Karpas-422 (cell line): ENCODE measurements at regions not wholly inside any gene's neighbourhood (a gene's known extent, or its start where the extent isn't known, plus 50 kb on each side); places are given as distances from the start of the nearest gene placed in this dataset.

Experiments used
- DNase-seq: peaks from one replicate; pipeline ENCODE4 v3.0.0-alpha.2; 2015
- H2AFZ ChIP-seq: fragments of 200-600 bp; sonication (generic); 2 replicates; pipeline ENCODE4 v1.6.1; 2014; ENCODE audit warnings: antibody characterized with exemption, low read length, mixed read lengths
- H3K27ac ChIP-seq: fragments of 200-600 bp; sonication (generic); 2 replicates; pipeline ENCODE4 v1.5.1; 2014; ENCODE audit warnings: mild to moderate bottlenecking, low read length, moderate library complexity
- H3K27me3 ChIP-seq: fragments of 200-600 bp; sonication (generic); 2 replicates; pipeline ENCODE4 v1.6.1; 2014; ENCODE audit warnings: low read length, mixed read lengths
- H3K36me3 ChIP-seq: fragments of 200-600 bp; sonication (generic); 2 replicates; pipeline ENCODE4 v1.6.1; 2014; ENCODE audit warnings: low read length, mixed read lengths; ENCODE audit not compliant: insufficient read depth
- H3K4me1 ChIP-seq: fragments of 200-600 bp; sonication (generic); 2 replicates; pipeline ENCODE4 v1.6.1; 2014; ENCODE audit warnings: mild to moderate bottlenecking, low read length, mixed read lengths
- H3K4me2 ChIP-seq: fragments of 200-600 bp; sonication (generic); 2 replicates; pipeline ENCODE4 v1.6.1; 2014; ENCODE audit warnings: low read length, low read depth, mild to moderate bottlenecking; ENCODE audit not compliant: poor library complexity, severe bottlenecking
- H3K4me3 ChIP-seq: fragments of 200-600 bp; sonication (generic); 2 replicates; pipeline ENCODE4 v1.5.1; 2014; ENCODE audit warnings: mild to moderate bottlenecking, antibody characterized with exemption, low read length, mixed read lengths
- H3K79me2 ChIP-seq: fragments of 200-600 bp; sonication (generic); 2 replicates; pipeline ENCODE4 v1.6.1; 2014; ENCODE audit warnings: mild to moderate bottlenecking, low read length, mixed read lengths
- H3K9ac ChIP-seq: fragments of 200-600 bp; sonication (generic); 2 replicates; pipeline ENCODE4 v1.6.0; 2014; ENCODE audit warnings: low read length
- H3K9me2 ChIP-seq: fragments of 200-600 bp; sonication (generic), shearing (Covaris generic); replicated peaks from 2 replicates; pipeline ENCODE4 v1.6.0; 2014; ENCODE audit warnings: mild to moderate bottlenecking, low read length, moderate library complexity; ENCODE audit not compliant: insufficient read depth
- H3K9me3 ChIP-seq: fragments of 300-700, 200-600 bp; sonication (generic); 2 replicates; pipeline ENCODE4 v1.6.1; 2014; ENCODE audit warnings: low read length, mixed read lengths
- H4K20me1 ChIP-seq: fragments of 200-600 bp; sonication (generic); 2 replicates; pipeline ENCODE4 v1.6.1; 2014; ENCODE audit warnings: mild to moderate bottlenecking, antibody characterized with exemption, low read length, low read depth; ENCODE audit not compliant: insufficient read depth

DNA sequence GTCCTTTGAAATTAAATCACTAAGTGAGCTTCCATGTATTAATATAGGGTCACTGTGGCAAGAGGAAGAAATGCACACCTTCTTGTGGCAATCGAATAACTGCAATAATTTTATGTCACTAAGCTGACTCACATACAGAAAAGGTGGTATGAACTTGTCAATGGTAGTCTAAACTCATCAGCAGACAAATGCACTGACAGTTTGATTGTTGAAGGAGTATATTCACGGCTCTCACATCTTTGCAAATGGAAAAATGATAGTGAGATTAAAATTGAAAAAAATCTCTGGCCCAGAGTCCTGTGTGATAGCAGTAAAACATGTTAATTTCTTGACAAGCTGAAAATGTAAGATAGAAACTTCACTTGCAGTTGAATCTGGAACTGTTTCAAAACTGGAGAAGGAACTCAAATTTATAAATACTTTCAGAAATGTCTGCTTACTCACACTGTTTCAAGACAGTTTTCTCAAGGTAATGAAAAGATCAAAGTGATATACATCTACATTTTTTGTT lies 215.8 kb upstream of the CADM2 start:
- Histone ChIP-seq H3K9me3 (no peaks in the 10 kb centered on the region), H3K36me3 (no peaks in the 10 kb centered on the region), H3K27me3 (no peaks in the 10 kb centered on the region), H3K9ac (no peak overlapping the region), H3K4me2 (no peak overlapping the region), H3K4me1 (peaks cover 7% of the 10 kb centered on the region), H3K9me2 (no peaks in the 10 kb centered on the region; the same call in 1 of the 2 replicates), H2AFZ (no peak overlapping the region), H3K27ac (no peak overlapping the region), H3K4me3 (no peak overlapping the region), H3K79me2 (no peaks in the 10 kb centered on the region), H4K20me1 (no peaks in the 10 kb centered on the region)
- no peak for DNase-seq

DNA sequence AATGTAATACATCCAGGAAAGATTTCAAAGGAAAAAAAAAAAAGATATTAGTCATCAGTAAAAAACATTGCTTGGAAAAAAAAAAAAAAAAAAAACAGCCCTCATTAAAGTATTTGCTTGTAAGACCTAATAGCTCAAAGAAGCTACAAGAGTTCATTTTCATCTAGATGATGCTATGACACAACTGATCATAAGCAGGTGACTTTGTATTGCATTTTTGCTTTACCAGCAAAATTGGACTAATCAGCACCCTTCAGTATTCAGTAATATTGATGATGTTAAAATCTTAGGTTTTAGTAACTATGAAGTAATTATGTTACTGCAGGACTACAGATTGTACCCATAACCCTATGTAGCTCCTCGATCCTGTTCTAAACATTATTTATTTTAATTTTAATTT lies 214.7 kb upstream of the CADM2 start:
- Histone ChIP-seq H3K9me2 (no peaks in the 10 kb centered on the region; the same call in 1 of the 2 replicates), H3K79me2 (no peaks in the 10 kb centered on the region), H2AFZ (no peak overlapping the region), H3K9me3 (no peaks in the 10 kb centered on the region), H3K27me3 (no peaks in the 10 kb centered on the region), H3K4me3 (no peak overlapping the region), H3K27ac (no peak overlapping the region), H3K4me2 (no peak overlapping the region), H4K20me1 (no peaks in the 10 kb centered on the region), H3K4me1 (no peaks in the 10 kb centered on the region; the same call in 1 of the 2 replicates), H3K36me3 (no peaks in the 10 kb centered on the region), H3K9ac (no peak overlapping the region)
- no peak for DNase-seq

DNA sequence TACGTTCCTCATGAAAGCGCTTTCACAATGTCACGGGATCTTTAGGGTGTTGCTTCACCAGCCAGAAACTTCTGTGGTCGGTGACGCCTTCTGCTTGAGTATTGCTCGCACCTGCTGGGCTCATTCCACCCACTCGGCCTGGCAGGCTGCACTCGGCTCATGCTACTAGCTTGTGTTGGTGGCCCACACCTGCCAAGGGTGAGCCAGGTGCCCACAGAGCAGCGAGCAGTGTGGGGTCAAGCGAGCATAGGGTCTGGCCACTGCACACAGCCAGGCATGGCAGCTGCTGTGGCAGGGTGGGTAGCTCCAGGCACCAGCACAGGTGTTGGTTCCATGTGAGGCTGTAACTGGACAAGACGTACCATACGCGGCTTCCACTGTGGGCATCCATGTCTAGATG lies 202.9 kb upstream of the CADM2 start:
- H3K4me2 ChIP-seq: no peak overlapping the region
- no peaks in the 10 kb centered on the region for H3K9me3 ChIP-seq
- no peak overlapping the region for H2AFZ ChIP-seq
- H4K20me1 ChIP-seq: no peaks in the 10 kb centered on the region
- no peak for DNase-seq
- no peaks in the 10 kb centered on the region for H3K79me2 ChIP-seq
- no peak overlapping the region for H3K4me3 ChIP-seq
- H3K36me3 ChIP-seq: no peaks in the 10 kb centered on the region
- no peak overlapping the region for H3K9ac ChIP-seq
- H3K27me3 ChIP-seq: no peaks in the 10 kb centered on the region
- no peaks in the 10 kb centered on the region for H3K9me2 ChIP-seq
- no peak overlapping the region for H3K27ac ChIP-seq
- H3K4me1 ChIP-seq: no peaks in the 10 kb centered on the region

DNA sequence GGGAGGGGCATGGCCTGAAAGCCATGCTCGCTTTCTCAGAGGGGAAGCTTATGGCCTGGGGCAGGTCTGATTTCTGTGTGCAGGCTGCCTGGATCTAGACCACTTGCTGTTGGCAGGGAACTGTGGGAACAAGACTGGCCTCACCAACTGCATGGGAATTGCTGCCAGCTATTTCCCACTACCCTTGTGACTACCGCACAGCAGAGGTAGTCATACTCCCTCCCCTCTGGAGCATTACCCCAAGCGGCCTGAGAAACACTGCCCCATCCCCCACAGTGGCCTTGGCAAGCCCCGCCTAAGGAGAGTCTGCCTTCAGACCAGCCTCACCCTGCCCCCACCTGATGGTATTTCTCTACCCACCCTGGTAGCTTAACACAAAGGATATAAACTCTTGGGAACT lies 199.4 kb upstream of the CADM2 start:
- Histone ChIP-seq H4K20me1 (no peaks in the 10 kb centered on the region), H3K9ac (no peak overlapping the region), H2AFZ (no peak overlapping the region), H3K4me1 (no peaks in the 10 kb centered on the region), H3K4me2 (no peak overlapping the region), H3K79me2 (no peaks in the 10 kb centered on the region), H3K27me3 (no peaks in the 10 kb centered on the region), H3K9me3 (no peaks in the 10 kb centered on the region), H3K9me2 (no peaks in the 10 kb centered on the region), H3K27ac (no peak overlapping the region), H3K4me3 (no peak overlapping the region), H3K36me3 (no peaks in the 10 kb centered on the region)
- no peak for DNase-seq

DNA sequence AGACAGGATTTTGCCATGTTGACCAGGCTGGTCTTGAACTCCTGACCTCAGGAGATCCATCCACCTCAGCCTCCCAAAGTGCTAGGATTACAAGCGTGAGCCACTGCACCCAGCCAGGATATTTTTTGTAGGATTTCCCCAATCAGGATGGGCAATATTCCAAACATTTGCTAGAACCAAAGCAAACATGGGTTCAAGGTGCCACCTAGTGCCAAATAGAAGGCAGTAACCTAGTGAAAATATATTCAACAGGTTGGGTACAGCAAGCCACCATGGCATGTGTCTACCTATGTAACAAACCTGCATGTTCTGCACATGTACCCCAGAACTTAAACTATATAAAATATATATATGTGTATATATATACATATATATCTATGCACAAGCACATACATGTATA lies 185.9 kb upstream of the CADM2 start:
- H3K36me3 ChIP-seq: no peaks in the 10 kb centered on the region
- H3K9me2 ChIP-seq: no peaks in the 10 kb centered on the region
- no peak overlapping the region for H3K4me2 ChIP-seq
- no peak for DNase-seq
- no peak overlapping the region for H3K27ac ChIP-seq
- no peaks in the 10 kb centered on the region for H3K79me2 ChIP-seq
- H3K9ac ChIP-seq: no peak overlapping the region
- no peaks in the 10 kb centered on the region for H3K4me1 ChIP-seq
- no peaks in the 10 kb centered on the region for H3K27me3 ChIP-seq
- H3K4me3 ChIP-seq: no peak overlapping the region
- no peaks in the 10 kb centered on the region for H4K20me1 ChIP-seq
- H3K9me3 ChIP-seq: no peaks in the 10 kb centered on the region
- no peak overlapping the region for H2AFZ ChIP-seq

DNA sequence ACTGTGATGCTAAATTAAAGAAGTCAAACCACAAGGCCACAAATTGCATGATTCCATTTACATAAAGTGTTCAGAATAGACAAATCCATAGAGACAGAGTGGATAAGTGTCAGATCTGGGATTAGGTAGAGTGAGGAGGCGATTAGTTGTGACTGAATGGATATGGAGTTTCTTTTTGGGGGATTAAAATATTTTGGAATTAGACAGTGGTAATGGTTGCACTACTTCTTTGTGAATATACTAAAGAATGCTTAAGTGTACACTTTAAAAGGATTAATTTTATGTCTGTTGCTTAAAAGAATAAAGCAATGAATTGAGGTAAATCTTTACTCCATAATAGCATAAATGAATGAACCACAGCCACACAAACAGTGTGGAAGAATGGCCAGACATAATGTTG lies 175.5 kb upstream of the CADM2 start:
- no peak for DNase-seq
- no peak overlapping the region for H3K27ac ChIP-seq
- no peaks in the 10 kb centered on the region for H3K4me1 ChIP-seq
- H3K9me2 ChIP-seq: no peaks in the 10 kb centered on the region
- H3K36me3 ChIP-seq: no peaks in the 10 kb centered on the region
- H3K79me2 ChIP-seq: no peaks in the 10 kb centered on the region
- no peaks in the 10 kb centered on the region for H4K20me1 ChIP-seq
- no peak overlapping the region for H2AFZ ChIP-seq
- no peak overlapping the region for H3K4me3 ChIP-seq
- no peaks in the 10 kb centered on the region for H3K27me3 ChIP-seq
- H3K9ac ChIP-seq: no peak overlapping the region
- H3K4me2 ChIP-seq: no peak overlapping the region
- H3K9me3 ChIP-seq: no peaks in the 10 kb centered on the region

DNA sequence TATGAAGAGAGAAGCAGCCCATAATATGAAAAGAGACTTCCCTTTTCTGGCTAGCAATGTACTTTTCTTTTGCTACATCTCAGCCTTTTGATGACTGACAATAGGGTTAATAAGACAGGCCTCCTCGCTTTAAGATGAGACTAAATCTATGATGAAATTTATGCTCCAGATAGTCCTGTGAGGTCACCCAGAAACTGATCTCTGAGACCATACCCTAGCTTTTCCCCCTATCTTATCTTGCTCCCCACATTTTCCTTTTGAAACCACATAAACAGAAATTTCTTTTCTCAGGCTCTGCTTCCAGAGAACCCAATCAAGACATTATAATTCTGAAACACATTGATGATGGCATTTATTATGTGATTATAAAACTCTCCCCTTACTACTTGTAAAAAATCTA lies 168.8 kb upstream of the CADM2 start:
- no peaks in the 10 kb centered on the region for H3K79me2 ChIP-seq
- H3K9me3 ChIP-seq: no peaks in the 10 kb centered on the region
- no peak overlapping the region for H2AFZ ChIP-seq
- no peaks in the 10 kb centered on the region for H3K4me1 ChIP-seq
- no peak overlapping the region for H3K9ac ChIP-seq
- H3K4me2 ChIP-seq: no peak overlapping the region
- no peaks in the 10 kb centered on the region for H3K9me2 ChIP-seq
- no peak for DNase-seq
- H4K20me1 ChIP-seq: no peaks in the 10 kb centered on the region
- H3K4me3 ChIP-seq: no peak overlapping the region
- no peaks in the 10 kb centered on the region for H3K36me3 ChIP-seq
- no peak overlapping the region for H3K27ac ChIP-seq
- H3K27me3 ChIP-seq: no peaks in the 10 kb centered on the region

DNA sequence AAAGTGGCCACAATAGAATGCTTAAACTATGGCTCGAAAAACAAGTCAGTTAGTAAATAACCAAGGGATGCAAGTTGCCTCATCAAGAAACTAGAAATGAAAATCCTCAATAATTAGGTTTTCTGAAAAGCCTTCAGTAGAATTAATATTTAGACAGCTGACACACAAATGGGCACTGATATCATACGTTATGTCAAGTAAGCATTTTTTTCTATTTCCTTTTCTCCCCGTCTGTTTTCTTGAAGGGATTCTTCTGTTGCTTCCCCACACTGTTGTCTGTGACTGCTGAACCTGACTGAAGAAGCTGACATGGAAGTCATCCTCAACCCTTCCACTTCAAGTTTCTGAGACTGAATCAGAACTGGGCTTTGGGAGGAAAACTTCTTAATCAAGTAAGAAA lies 151.8 kb upstream of the CADM2 start:
- Histone ChIP-seq H3K4me1 (no peaks in the 10 kb centered on the region), H3K79me2 (no peaks in the 10 kb centered on the region), H3K27ac (no peak overlapping the region), H2AFZ (no peak overlapping the region), H3K27me3 (no peaks in the 10 kb centered on the region), H3K9me2 (no peaks in the 10 kb centered on the region), H3K4me2 (no peak overlapping the region), H3K36me3 (no peaks in the 10 kb centered on the region), H4K20me1 (no peaks in the 10 kb centered on the region), H3K9ac (no peak overlapping the region), H3K9me3 (no peaks in the 10 kb centered on the region), H3K4me3 (no peak overlapping the region)
- DNase-seq: no peak

DNA sequence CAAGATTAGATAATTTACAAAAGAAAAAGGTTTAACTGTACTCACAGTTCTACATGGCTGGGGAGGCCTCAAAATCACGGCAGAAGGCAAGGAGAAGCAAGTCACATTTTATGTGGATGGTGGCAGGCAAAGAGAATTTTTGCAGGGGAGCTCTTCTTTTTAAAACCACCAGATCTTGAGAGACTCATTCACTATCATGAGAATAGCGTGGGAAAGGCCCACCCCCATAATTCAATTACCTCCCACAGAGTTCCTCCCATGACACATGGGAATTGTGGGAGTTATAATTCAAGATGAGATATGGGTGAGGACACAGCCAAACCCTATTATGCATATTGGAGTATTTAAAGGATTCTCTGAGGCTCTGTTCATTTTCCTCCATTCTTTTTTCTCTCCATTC lies 138.7 kb upstream of the CADM2 start:
- Histone ChIP-seq H3K4me1 (no peaks in the 10 kb centered on the region), H3K27me3 (no peaks in the 10 kb centered on the region), H3K9me3 (no peaks in the 10 kb centered on the region; the same call in 1 of the 2 replicates), H3K27ac (no peak overlapping the region), H3K9ac (no peak overlapping the region), H2AFZ (no peak overlapping the region), H4K20me1 (no peaks in the 10 kb centered on the region), H3K4me2 (no peak overlapping the region), H3K79me2 (no peaks in the 10 kb centered on the region), H3K4me3 (no peak overlapping the region), H3K36me3 (no peaks in the 10 kb centered on the region), H3K9me2 (no peaks in the 10 kb centered on the region)
- no peak for DNase-seq
